Activated CD4-positive, alpha-beta T cell treated with anti-CD3 and anti-CD28 coated beads, Interleukin-2, Interleukin-4, amounts not matched to agents 100 ng/mL and 50 ng/mL, durations not matched to agents 16 hours and 8 hours (primary cell): ENCODE measurements at regions not wholly inside any gene's neighbourhood (a gene's known extent, or its start where the extent isn't known, plus 50 kb on each side); places are given as distances from the start of the nearest gene placed in this dataset.

ENCODE experiments used
- DNase-seq: peaks from one replicate; pipeline ENCODE4 v3.0.0-alpha.2; 2020; ENCODE audit warnings: low spot score

DNA sequence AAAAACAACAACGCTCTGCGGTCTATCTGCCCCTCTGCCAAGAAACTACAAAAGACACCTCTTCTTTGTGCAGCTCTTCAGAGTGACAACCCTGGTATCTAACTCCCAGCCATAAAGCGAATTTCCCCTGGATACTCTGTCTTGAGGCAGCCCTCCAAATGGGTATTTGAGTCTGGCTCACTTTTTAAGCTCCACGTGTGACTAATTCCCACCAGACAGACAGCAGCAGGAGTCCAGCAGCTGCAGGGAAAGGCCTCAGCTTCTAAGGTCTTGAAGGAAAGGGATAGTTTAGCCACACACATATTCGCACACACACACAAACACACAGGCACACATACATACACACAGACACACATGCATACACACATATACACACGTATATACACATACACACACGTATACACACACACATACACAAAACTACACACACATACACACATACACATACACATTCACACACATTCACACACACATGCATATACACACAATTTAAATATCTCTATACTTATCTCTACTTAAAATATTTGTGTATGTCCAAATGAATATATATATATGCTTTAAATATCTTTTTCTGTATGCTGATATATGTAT is 188.8 kb downstream of the TSHZ3 start:
- no peak for DNase-seq

DNA sequence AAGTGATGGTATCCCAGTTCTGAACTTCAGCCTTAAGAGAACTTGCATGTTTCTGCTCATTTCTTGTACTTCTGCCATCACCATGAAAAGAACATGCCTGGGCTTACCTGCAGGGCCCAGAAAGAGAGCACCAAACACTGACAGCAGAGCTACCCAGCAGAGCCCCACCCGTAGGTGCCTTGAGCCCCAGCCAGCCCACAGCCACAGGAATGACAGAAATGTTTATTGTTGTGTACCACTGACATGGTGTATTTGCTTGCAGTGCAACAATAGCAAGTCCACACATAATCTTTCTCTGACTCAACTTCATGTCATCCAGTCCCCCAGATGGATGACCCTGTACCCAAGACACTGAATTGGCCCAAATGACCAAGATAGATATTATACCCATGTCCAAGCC is 195.2 kb downstream of the TSHZ3 start:
- no peak for DNase-seq

DNA sequence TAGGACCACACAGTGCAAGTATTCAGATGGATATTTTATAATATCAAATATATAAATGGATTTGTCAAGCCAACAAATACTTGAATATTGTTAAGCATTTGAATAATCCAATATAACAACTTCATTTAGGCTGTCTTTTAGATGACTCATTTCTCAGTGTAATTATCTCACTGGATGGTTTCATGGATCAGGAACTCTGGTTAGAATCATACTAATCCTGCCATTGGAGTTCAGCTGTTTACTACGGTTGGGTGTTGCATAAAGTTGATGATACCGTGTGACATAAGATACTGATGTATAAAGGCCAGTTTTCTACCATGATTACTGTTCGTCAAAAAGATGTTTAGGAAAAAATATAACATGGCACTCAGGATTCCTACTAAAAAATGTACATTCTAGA is 196.3 kb downstream of the TSHZ3 start:
- DNase-seq = no peak

DNA sequence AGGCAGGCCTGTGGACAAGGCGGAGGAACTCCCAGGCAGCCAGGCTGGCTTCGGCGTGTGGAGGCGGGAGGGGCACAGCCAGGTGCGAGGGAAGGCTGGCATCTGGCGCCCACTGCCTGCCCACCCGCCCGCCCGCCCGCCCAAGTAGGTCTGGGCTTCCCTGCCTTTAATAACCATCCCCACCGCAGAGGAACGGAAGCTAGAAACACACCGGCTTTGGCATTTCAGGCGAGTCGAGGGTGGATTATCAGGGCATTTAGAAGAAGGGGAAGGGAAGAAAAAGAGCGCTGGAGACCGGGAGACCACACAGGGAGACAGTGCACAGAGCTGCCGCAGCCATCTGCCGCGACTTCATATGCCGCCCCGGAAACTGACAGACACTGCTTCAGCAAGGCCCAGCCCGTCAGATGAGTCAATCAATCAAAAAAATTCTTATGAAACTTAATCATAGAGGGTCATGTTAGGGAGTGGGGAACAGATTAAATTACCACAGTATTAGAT is 199.7 kb downstream of the TSHZ3 start:
- no peak for DNase-seq

DNA sequence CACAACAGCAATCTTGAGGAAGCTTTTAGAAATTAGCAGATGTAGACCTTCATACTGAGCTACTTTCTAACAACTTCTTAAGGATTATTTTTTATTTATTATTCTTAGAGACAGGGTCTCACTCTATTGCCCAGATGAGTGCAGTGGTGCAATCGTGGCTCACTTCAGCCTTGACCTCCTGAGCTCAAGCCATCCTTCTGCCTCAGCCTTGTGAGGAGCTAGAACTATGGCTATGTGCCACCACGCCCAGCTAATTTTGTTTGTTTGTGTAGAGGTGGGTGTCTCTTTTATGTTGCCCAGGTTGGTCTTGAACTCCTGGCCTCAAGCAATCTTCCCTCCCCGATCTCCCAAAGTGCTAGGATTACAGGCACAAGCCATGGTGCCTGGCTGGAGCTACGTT is 200.6 kb downstream of the TSHZ3 start:
- DNase-seq = no peak

DNA sequence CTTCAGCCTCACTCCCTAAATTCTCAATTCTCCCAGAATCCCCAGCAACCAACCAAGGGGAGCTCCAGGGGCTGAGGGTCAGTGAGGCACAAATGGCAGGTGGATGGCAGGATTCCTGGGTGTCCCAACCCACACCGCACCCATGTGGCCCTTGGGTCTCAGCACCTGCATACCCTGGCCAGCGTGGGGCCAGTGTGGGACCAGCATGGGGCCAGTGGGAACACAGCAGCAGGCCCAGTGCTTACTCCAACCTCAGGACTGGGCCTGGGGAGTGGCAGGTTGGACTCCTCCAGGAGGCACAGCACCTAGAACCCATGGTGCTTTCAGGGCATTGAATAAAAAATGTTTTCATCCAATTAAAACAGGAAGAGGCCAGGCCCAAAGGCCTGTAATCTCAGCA is 202.0 kb downstream of the TSHZ3 start:
- DNase-seq = no peak

DNA sequence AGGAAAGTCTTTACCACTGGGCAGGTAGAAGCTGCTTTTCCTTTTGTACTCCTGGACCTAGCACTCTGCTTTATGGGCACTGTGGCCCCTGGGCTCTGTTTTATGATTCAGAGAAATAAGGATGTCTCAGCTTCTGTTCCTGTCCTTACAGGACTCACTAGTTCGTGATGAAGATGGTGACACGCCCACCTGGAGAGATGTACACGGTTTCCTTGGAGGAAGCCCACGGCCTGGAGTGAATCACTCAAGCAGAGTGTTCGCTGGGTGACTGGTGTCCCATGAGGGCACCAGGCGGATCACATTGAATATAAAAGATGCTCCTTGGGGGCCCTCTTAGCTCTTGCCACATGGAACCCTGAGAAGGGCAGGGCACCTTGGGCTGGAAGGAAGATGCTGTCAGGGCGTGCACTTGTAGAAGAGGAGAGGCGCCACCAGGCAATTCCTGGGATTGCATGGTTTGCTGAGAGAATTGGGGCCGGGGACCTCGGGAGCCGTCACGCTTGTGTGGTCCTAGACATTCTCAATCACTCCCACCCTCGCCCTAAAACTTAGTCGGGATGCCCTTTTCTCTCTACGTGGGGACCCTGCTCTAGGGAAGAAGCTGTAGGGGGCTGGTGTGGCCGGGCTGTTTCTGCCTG is 202.6 kb downstream of the TSHZ3 start:
- no peak for DNase-seq

DNA sequence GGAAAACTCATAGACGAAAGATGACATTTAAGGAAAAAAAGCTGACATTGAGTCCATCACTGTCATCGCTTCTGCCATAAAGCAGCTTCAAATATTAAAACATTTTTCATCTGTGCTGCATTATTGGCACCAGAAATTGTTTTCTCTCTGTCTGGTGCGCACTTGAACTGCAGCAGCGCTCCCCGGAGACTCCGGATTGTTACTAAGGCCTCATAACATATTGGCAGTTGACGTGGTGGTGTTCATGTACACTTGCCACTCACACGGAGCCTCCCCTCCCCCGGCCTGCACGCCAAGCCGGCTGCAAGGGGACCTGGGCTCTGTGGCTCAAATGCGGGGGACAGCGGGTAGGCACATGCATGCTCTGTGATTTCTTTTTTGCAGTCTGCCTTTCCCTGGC is 203.2 kb downstream of the TSHZ3 start:
- no peak for DNase-seq

DNA sequence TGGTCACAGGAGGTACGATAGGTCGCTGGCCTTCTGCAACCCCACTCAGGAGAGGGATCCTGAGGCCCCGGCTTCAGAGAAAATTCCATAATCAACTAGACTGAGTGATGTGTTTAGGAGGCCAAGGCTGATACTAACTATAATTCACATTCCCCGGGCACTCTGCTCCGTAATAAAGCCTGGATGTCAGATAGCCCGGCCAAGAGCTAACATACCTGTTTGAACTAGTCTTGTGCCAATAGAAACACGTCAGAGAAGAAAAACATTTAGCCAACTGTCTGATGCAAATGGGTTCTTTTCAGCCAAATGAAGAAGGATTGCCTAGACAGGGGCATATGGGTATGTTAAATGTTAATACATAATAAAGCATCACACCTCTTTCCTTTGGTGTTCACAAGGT is 204.2 kb downstream of the TSHZ3 start:
- DNase-seq = no peak

DNA sequence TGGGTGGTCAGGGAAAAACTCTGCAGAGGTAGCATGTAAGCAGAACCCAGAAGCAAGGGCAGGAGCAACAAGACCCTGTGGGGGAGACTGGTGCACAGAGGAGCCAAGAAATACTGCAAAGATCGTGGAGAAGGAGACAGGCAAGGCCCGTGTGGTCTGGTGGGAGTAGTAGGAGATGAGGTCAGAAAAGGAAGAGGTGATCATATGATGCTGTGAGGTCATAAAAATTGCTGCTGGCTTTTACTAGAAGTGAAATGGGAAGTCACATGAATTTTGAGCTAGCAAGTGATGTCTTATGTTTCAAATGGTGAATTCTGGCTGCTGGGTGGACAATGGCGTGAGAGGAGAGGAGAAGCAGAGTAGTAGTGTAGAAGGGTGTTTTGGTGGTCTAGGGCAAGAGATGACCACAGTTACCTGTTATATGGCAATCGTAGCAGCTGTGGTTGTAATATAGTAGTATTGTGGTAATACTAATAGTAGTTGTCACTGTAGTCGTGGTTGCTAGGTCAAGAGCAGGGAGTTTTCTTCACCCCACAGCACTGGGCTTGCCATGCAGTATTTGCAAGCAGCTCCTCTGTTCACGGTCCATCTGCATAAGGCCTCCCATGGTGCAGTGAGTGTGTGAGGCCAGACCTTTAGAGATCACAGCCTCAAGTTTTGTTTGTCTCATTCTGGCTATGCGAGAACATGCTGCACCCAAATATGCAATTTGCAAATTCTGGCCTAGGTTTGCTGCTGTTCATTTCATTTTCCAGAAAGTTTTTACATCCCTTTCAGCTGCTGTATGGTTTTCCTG is 205.0 kb downstream of the TSHZ3 start:
- DNase-seq = no peak

DNA sequence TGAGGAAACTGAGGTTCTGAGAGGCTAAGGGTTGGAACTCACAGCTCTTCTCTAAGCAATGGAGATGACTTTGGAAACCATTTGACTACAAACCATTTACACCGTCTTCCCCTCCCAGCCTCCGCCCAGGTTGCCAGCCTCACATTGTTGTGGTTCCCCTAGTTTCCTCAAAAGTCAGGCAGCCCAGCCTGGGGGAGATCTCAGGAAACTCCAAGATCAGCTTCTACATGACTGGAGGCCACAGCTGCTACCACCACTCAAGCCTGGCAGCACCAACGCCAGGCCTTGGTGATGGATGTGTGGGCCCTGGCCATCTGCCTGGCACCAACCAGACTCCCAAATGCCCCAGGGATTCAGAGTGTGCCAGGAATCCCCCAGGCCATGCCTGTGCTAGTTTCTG is 207.9 kb downstream of the TSHZ3 start:
- DNase-seq = no peak

DNA sequence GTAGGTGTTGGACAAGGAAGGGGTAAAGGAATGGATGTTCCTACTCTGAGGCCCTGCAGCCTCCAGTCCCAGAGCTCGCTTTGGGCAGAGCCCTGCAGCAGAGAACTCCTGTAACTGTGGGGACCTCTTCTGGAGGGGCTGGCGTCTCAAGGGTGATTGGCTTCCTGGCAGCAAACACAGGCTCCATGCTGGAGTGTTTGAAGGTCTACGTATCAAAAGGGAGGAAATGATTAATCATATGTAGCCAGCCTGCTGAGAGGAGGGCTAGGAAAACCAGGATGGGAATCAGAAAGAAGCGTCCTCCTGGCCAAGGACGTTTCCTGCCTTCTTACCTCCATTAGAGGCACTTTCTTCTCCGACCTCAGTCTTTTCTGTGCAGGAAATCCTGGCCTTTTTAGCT is 208.5 kb downstream of the TSHZ3 start:
- no peak for DNase-seq

DNA sequence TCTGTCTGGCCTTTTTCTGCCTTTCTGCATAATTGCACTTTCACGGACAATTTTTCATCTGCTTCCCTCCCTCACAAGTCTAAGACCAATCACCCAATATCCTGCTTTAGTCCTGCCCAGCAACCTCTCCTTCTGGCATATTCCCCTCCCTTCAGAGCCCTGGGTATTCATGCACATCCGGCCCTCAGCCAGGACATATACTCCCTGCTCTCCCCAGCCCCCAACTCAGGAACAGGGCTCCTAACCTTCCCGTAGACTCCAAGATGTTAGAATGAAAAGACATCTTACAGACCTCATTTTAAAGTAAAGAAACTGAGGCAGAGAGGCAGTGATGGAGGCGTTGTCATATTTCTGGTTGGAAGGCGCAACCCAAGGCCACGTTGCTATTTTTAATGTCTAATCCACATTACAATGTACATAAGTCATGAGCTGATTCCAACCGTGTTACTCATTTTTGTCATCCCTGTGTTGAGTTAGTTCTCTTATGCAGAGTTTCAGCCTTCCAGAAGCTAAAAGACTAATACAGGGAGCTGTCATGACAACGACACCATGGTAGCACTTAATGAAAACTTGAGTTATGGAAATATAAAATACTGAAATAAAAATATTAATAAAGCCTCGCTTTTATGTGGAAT is 209.2 kb downstream of the TSHZ3 start:
- DNase-seq = no peak

DNA sequence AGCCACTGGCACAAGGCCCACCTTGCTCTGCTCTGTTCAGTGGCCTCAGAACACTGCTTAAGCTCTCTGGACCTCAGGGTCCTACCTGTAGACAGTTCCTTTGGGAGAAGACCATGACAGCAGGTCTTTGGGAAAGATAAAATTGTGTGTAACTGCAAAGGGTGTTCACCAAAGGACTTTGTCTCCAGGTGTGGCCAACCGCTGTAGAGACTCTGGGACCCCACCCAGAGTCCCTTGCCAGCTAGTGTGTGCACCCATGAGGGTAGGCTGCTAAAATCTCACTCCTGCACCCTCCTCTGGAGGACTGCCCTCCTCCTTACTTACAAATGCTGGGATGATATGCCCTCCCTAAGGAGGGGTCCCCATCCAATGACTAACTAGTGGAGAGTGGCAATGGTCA is 211.2 kb downstream of the TSHZ3 start:
- no peak for DNase-seq

DNA sequence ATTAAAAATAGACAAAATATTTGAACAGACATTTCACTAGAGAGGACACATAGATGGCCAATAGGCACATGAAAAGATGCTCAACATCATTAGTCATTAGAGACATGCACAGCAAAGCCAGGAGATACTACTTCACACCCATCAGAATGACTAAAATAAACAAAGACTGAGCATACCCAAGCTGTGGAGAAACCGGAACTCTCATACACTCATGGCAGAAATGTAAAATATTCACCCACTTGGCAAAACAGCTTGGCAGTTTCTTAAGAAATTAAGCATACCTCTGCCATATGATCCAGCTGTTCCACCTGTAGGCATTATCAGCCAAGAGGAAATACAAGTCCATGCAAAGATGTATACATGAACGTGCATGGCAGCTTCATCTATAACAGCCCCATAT is 213.4 kb downstream of the TSHZ3 start:
- no peak for DNase-seq

DNA sequence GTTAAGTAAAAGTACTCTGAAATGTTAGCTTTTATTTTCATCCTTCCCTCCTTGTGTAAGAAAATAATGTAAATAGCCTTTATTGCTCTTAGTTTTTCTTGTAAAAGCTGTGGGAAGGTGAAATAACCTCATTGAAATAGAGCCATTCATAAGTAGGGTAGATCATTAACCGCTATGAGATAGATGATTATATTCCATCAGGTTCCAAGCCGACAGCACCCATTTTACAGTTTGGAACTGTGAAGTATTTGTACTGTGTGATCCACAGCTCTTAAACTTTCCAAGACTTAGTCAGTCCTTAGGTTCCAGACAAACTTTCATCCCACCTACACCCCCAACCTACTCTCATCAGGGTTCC is 216.5 kb downstream of the TSHZ3 start:
- no peak for DNase-seq

DNA sequence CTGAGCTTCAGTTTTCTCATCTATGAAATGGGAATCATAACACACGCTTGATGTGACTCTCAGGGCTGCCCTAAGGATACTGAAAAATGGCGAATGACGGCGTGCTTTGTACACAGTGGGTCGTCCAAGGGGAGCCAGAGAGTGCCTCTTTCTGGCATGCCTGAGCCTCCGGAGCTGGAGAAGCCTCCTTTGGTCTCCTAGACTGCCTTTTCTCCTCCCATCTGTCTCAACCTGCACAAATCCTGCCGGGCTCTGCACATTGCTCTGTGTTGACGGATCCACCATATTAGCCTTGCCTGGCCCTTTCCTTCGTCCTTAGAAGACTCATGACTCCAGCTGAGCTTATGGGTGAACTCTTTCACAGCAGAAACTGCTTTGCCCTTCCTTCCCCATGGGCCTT is 220.9 kb downstream of the TSHZ3 start:
- no peak for DNase-seq

DNA sequence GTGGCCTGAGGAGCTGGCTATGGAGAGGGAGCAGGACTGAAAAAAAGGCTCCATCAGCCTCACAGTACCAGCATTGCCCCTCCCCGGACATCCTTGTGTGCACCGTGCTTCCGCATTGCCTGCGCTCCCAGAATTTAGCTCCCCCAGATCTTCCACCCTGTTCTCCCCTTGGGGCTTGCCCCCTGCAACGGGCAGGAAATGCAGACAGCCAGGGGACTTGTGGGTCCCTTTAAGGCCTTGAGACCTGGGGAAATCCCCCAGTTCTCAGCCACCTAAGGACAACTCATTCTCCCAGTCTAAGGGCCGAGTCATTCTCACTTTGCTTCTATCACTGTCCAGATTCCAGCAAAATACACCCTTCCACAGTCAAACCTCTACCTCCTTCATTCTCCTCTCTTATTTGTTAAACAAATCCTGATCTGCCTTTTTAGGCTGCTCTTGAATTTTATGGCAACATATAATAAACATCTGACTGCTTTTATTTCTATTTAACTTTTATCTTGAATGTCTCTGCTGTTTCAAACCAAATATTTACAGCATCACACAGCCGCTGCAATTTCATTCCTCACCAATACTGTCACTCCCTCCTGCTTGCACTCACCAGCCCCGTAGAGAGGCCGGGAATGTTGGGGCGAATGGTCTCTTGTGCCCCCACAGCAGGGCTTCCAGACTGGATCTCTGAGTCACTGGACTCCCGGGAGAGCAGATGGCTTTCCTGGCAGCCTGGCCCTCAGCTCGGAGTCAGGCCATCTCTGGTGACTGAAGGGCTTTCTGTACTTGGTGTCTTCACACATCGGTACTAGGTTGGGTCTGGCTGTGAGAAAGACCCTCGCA is 221.9 kb downstream of the TSHZ3 start:
- no peak for DNase-seq

DNA sequence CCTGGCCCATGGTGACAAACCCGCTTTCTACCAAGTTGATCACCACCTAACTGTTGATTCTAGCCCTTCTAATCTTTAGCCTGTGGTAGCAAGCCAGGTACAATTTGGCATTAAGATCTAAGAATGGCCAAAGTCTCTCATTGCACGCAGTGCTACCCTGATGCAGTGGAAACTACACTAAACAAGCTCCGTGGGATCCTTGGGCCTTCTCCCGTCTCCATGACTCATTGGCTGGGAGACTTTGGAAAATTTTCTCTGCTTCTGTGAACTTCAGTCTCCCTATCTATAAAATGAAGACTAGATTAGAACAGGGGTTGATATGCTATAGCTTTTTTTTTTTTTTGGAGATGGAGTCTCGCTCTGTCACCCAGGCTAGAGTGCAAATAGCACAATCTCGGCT is 223.0 kb downstream of the TSHZ3 start:
- no peak for DNase-seq

DNA sequence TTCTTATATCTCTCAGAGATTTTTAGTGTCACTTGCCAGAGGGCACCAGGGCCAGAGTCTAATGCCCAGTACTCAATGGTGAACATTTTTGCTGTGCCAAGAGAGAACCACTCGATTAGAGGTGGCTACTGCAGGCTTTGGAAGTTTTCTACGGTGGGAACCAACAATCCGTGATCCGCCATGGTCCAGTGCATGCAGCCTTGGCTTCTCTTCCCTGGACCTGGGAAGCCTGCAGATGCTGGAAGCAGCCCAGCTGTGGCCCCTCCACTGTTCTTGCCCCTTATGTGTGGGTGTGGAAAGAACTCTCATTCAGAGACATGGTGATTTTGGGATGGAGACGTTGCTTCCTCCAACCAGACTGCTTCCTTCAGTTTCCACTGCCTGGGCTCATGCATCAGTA is 224.2 kb downstream of the TSHZ3 start:
- DNase-seq = no peak

DNA sequence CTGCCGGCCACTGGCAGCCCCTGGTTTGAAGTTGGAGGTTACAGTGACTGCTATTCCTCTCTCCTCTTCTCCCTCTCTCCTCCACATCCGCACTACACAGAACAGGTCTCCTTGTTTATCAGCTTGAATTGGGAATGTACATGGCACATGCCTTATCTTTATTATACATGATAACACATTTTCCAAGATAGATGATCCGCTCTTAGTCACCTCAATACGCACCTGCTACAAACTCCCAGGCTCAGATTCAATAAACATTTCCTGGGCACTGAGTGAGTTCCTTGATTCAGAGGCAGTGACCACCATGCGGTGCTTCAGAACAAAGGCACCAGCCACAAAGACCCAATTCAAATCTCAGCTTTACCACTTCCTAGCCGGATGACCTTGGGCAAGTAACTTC is 227.7 kb downstream of the TSHZ3 start:
- no peak for DNase-seq

DNA sequence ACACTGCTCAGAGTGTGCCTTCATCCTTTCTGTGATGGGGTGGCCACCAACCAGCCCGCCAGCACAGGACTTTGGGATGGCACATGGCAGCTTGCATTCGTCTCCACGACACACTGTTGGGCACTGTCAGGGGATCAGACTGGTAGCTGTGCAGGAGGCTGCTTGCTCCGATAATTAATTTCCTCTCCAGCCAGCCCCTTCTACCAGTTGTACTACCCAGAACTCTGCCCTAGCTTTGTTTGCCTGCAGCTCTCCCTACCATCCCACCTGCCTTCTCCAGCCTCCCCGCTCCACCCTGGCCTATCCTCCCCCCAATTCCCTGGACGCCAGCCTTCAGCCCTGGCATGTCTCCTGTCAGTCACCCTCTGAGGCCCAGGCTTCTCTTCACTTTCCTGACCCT is 228.3 kb downstream of the TSHZ3 start:
- DNase-seq = no peak
